Astrocyte of the cerebellum (primary cell): ENCODE measurements at regions not wholly inside any gene's neighbourhood (a gene's known extent, or its start where the extent isn't known, plus 50 kb on each side); places are given as distances from the start of the nearest gene placed in this dataset.

Source experiments
- DNase-seq: peaks from one replicate; pipeline ENCODE4 v3.0.0-alpha.2; 2011; ENCODE audit warnings: low read depth
- H3K4me3 ChIP-seq: 2 replicates; pipeline ENCODE4 v1.5.1; 2011; ENCODE audit warnings: mild to moderate bottlenecking, low read depth, low read length, moderate library complexity
- CTCF ChIP-seq: IDR thresholded peaks from 2 replicates; pipeline ENCODE4 v1.5.1; 2012; ENCODE audit warnings: low read length, low read depth, moderate library complexity, mild to moderate bottlenecking; ENCODE audit errors: missing control alignments
- in situ Hi-C: cut with HindIII; loops from 2 replicates; pipeline ENCODE4 v1.10.0; 2017; ENCODE audit warnings: low sequenced_read_pairs

GRCh38 chr2:33723329-33723728, 124.2 kb upstream of the FAM98A start:
- TF ChIP-seq CTCF = no peak
- in situ Hi-C loops = no loop called here
- no peak overlapping the region for H3K4me3 ChIP-seq
- DNase-seq = no peak

- DNase-seq = no peak
- no peak for TF ChIP-seq CTCF
- no peak overlapping the region for H3K4me3 ChIP-seq
- in situ Hi-C loops = no loop called here
These were observed 120.0 kb upstream of the FAM98A start for GRCh38 chr2:33719067-33719466.

GRCh38 chr2:33712674-33713073, 113.6 kb upstream of the FAM98A start:
- DNase-seq = no peak
- in situ Hi-C loops = no loop called here
- H3K4me3 ChIP-seq = no peak overlapping the region
- no peak for TF ChIP-seq CTCF

DNA sequence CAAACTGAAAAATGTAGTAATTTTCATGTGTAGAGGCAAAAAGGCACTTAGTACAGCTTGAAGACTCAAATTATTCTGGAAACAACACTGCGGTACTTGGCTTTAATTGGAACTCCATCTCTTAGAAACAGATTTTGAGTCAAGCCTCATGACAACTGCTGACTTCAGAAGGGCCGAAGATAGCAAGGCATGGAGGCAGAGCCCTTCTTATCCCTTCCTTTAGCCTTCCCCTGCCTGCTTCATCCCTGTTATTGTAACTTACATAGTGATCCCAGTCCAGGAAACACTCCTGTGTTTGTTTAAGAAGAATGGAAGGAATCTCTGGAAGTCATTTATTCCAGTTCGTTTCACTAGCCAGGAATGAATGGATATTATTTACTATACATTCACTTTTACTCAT, 110.9 kb upstream of the FAM98A start:
- in situ Hi-C loops = no loop called here
- no peak for TF ChIP-seq CTCF
- no peak for DNase-seq
- H3K4me3 ChIP-seq = no peak overlapping the region

- no peak for TF ChIP-seq CTCF
- no peak for DNase-seq
- no peak overlapping the region for H3K4me3 ChIP-seq
- in situ Hi-C loops = no loop called here
These were observed 108.2 kb upstream of the FAM98A start for GRCh38 chr2:33707312-33707711.

- no peak overlapping the region for H3K4me3 ChIP-seq
- no peak for TF ChIP-seq CTCF
- in situ Hi-C loops = no loop called here
- no peak for DNase-seq
These were observed 107.3 kb upstream of the FAM98A start for GRCh38 chr2:33706410-33706809.

DNA sequence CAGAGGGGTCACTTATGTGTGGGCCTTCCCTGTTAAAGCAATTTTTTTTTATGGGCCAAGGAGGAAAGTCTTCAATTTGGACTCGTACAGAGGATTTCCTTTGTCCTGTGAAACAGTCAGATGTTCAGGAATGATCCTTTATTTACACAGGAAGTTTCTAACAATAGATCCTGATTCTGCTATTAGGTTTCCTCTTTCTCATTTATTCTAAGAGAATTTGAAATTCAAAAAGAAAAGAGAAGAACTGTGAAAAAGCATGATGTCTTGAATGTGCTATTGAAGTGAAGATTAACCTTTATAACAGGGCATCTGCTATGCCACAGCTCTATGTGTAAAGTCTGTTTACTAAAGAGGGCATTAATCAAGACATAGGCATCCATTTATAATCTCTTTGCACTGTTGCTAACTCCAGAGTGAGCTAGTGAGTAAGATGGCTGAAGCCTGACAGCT, 105.3 kb upstream of the FAM98A start:
- no peak overlapping the region for H3K4me3 ChIP-seq
- in situ Hi-C loops = no loop called here
- no peak for DNase-seq
- no peak for TF ChIP-seq CTCF
